Colonic mucosa (tissue), 4 donors: ENCODE measurements at regions not wholly inside any gene's neighbourhood (a gene's known extent, or its start where the extent isn't known, plus 50 kb on each side); places are given as distances from the start of the nearest gene placed in this dataset.

Source experiments
- DNase-seq: peaks from one replicate; pipeline ENCODE4 v3.0.0-alpha.2; 2020
- H3K27ac ChIP-seq: fragments of 200-600 bp; one replicate; pipeline ENCODE4 v1.8.0; 2021
- H3K27me3 ChIP-seq: fragments of 200-600 bp; one replicate; pipeline ENCODE4 v1.8.0; 2021
- H3K36me3 ChIP-seq: fragments of 200-600 bp; one replicate; pipeline ENCODE4 v1.8.0; 2021
- H3K4me1 ChIP-seq: fragments of 200-600 bp; one replicate; pipeline ENCODE4 v1.8.0; 2021; ENCODE audit warnings: mild to moderate bottlenecking
- H3K4me3 ChIP-seq: fragments of 200-600 bp; one replicate; pipeline ENCODE4 v1.8.0; 2021
- H3K9ac ChIP-seq, 2 donors: one replicate each; pipeline ENCODE4 v1.7.0; 2013; ENCODE audit warnings: control low read depth in 2 of 2, low read depth in 2 of 2, low read length in 2 of 2
- H3K9me3 ChIP-seq: fragments of 200-600 bp; one replicate; pipeline ENCODE4 v1.8.0; 2021
- intact Hi-C: fragments of 100-400 bp; cut with DNase I; formaldehyde crosslinking; loops from one replicate; pipeline ENCODE4 v1.14.1; 2022
- TF ChIP-seq, protein P1 (sequence below): fragments of 200-600 bp; IDR thresholded peaks from one replicate; pipeline ENCODE4 v1.8.0; 2022; ENCODE audit warnings: antibody characterized with exemption, mild to moderate bottlenecking
- donor health status: healthy.
- donor health status: DM: no; HTN: no; CAD: no.
- donor health status: DM: no; HTN: no; CAD: no.

DNA sequence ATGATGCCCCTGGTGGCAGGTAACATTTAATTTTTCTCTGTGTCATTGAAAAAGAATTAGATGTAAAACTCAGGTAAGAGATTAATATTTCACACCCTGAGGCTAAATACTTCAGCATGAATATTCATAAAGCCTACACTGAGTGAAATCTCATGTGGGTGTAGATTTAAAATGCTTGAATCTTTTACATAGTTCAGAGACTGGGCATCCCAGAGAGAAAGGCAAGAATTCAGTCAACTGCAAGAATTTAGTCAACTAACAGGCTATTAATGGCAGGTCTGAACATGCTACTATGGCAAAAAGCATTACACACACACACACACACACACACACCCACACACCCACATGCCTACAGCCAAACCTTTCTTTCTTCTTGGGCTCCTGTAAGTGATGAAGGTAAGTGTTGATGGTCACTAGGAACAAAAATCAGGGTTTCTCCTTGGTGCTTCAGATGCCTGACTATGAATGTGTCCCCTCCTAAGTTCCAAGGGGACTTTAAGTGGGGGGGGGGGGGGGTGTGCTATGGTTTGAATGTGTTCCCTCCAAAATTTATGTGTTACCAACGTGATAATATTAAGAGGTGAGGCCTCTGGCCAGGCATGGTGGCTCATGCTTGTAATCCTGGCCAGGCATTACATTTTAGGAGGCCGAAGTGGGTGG, 63.7 kb upstream of the PSMD7 start:
- no peaks in the 10 kb centered on the region for H3K4me1 ChIP-seq
- H3K9ac ChIP-seq, result no peak overlapping the region
- no peak overlapping the region for H3K27ac ChIP-seq
- H3K9me3 ChIP-seq, result no peaks in the 10 kb centered on the region
- no peaks in the 10 kb centered on the region for H3K27me3 ChIP-seq
- no peak for DNase-seq
- H3K36me3 ChIP-seq, result no peaks in the 10 kb centered on the region
- intact Hi-C loops, result no loop called here
- TF ChIP-seq, protein P1, sequence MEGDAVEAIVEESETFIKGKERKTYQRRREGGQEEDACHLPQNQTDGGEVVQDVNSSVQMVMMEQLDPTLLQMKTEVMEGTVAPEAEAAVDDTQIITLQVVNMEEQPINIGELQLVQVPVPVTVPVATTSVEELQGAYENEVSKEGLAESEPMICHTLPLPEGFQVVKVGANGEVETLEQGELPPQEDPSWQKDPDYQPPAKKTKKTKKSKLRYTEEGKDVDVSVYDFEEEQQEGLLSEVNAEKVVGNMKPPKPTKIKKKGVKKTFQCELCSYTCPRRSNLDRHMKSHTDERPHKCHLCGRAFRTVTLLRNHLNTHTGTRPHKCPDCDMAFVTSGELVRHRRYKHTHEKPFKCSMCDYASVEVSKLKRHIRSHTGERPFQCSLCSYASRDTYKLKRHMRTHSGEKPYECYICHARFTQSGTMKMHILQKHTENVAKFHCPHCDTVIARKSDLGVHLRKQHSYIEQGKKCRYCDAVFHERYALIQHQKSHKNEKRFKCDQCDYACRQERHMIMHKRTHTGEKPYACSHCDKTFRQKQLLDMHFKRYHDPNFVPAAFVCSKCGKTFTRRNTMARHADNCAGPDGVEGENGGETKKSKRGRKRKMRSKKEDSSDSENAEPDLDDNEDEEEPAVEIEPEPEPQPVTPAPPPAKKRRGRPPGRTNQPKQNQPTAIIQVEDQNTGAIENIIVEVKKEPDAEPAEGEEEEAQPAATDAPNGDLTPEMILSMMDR, result no peak
- no peak overlapping the region for H3K4me3 ChIP-seq

DNA sequence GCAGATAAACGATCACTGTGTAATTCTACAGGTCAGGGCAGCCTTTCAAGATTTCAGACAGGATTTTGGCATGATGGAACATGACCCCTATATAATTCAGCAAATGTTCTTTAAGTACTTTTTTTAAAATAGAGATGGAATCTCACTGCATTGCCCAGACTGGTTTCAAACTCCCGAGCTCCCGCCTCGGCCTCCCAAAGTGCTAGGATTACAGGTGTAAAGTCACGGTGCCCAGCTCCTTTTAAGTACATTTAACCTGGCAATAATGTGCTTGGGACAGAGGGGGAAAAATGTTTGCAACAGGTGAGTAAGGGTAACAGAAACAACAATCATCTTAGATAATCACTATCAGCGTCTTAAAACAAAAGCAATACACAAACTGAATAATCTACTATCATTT, 66.5 kb upstream of the PSMD7 start:
- no peaks in the 10 kb centered on the region for H3K9me3 ChIP-seq
- no peak overlapping the region for H3K4me3 ChIP-seq
- H3K9ac ChIP-seq, result no peak overlapping the region
- no peaks in the 10 kb centered on the region for H3K27me3 ChIP-seq
- no peaks in the 10 kb centered on the region for H3K4me1 ChIP-seq
- H3K36me3 ChIP-seq, result no peaks in the 10 kb centered on the region
- DNase-seq, result no peak
- TF ChIP-seq, protein P1, result no peak
- intact Hi-C loops, result no loop called here
- no peak overlapping the region for H3K27ac ChIP-seq

DNA sequence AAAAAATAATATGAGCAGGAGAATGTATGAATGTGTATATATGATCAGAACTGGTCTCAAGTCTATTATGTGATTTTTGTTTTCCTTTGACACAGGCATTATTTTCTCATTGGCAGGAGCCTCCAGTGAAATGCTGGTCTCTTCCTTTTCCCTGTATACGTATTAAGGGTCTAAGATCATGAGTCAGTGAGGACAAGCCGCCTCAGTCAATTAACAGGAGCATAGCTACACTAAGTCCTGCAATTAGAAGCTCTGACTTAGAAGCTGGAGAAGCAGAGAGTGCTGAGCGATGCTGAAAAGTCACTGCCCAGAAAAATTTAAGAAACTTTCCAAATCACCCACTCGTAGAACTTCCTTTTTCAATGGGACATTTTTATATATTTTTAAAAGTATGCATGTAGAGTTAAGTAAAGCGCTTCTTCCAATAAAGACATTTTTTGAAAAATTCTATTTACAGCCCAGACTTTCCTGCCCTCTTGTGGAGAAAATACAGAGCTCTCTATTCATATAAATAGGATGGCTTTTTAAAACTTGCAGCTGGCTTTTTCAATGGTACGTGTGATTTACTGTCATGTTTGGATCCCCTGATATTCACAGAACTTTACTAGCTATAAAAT, 70.2 kb upstream of the PSMD7 start:
- Histone ChIP-seq H3K9ac (no peak overlapping the region), H3K27me3 (no peaks in the 10 kb centered on the region), H3K9me3 (no peaks in the 10 kb centered on the region), H3K4me1 (no peaks in the 10 kb centered on the region), H3K27ac (no peak overlapping the region), H3K36me3 (no peaks in the 10 kb centered on the region), H3K4me3 (no peak overlapping the region)
- TF ChIP-seq, protein P1, result no peak
- intact Hi-C loops, result loop anchor here (5.0 kb wide), 1 partner anchor 164 kb away; no protein-coding TSS in a partner anchor
- no peak for DNase-seq

DNA sequence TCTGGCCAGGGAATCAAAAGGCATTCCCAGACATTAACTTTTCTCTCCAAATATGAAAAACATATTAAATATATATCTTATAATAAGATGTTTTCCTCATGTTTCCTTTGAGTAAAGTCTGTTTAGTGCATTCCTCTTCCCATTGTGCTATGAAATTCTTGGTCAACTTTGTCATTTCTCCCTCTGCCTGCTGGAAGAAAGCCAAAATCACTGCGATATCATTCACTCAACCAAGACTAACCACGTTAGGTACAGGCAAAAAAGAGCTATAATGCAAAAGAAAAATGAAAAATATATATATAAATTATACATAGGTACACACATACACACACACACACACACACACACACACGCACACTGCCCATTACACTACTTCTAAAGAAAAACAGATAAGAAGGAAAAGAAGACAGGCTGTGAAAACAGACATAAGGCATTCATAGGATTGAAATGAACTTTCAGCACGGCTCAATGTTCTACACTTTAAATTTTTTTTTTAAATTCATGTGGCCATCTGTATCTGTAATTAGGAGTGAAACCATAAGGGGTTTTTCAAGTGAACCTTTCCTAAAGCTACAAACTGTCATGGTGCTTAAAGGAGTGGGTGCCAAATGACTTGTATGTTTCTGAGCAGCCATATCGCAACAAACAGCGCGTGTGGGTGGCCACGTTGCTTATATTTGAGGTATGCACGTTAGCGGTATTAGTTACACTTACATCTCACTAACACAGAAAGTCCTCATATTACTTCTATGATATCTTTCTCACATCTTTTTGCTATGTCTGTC, 71.6 kb upstream of the PSMD7 start:
- Histone ChIP-seq H3K9ac (no peak overlapping the region), H3K27ac (no peak overlapping the region), H3K4me1 (no peaks in the 10 kb centered on the region), H3K36me3 (no peaks in the 10 kb centered on the region), H3K4me3 (no peak overlapping the region), H3K9me3 (no peaks in the 10 kb centered on the region), H3K27me3 (no peaks in the 10 kb centered on the region)
- TF ChIP-seq, protein P1, result no peak
- intact Hi-C loops, result loop anchor here (5.0 kb wide), 1 partner anchor 163 kb away; no protein-coding TSS in a partner anchor
- DNase-seq, result no peak

DNA sequence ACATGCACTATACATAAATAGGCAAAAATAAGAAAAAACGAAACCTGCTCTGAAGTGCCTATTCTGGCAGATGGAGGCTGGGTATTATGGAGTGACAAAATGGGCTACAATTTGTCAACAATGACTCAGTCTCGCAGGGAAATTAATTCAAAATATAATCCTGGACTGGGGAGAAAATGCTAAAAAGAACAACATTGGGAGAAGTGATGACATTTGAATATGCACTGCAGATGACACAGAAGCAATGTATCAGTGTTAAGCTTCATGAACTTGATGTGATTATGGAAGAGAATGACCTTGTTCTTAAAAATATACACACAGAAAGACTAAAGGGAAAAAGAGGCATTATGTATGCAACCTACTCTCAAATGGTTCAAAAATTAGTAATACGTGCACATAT, 74.8 kb upstream of the PSMD7 start:
- TF ChIP-seq, protein P1, result no peak
- Histone ChIP-seq H3K4me3 (no peak overlapping the region), H3K9me3 (no peaks in the 10 kb centered on the region), H3K4me1 (no peaks in the 10 kb centered on the region), H3K9ac (no peak overlapping the region), H3K36me3 (no peaks in the 10 kb centered on the region), H3K27me3 (no peaks in the 10 kb centered on the region), H3K27ac (no peak overlapping the region)
- intact Hi-C loops, result no loop called here
- DNase-seq, result no peak
